Spleen (tissue), 7 donors: ENCODE measurements at regions not wholly inside any gene's neighbourhood (a gene's known extent, or its start where the extent isn't known, plus 50 kb on each side); places are given as distances from the start of the nearest gene placed in this dataset.

Source experiments
- CTCF ChIP-seq, 11 experiments: fragments of 200-600 bp in 7 of 11; fragments of 450-650 bp in 4 of 11; sonication (generic) in 4 of 11; IDR thresholded peaks in 8 of 11; conservative IDR thresholded peaks in 3 of 11; 1 replicate in 7 of 11; 2 replicates in 4 of 11; pipeline versions ENCODE4 v1.4.0 to v1.8.0; 2016 to 2021; ENCODE audit warnings: antibody characterized with exemption in 11 of 11, inconsistent platforms in 4 of 11, mild to moderate bottlenecking in 1 of 11
- POLR2A ChIP-seq, 3 donors: fragments of 450-650 bp; IDR thresholded peaks; one replicate each; pipeline ENCODE4 v1.5.1; 2017; ENCODE audit warnings: antibody characterized with exemption in 3 of 3, mild to moderate bottlenecking in 1 of 3
- POLR2AphosphoS5 ChIP-seq, 3 donors: sonication (generic); formaldehyde crosslinking; IDR thresholded peaks; one replicate each; pipeline ENCODE4 v1.5.1; 2017; ENCODE audit warnings: antibody characterized with exemption in 3 of 3
- donor health status: DM: no; HTN: no; CAD: no; lungs with moderate emphysema.
- donor health status: DM: no; HTN: no; CAD: no.
- donor health status: DM: no; HTN: no; CAD: no.

- TF ChIP-seq CTCF (IDR thresholded peaks at IDR 0.05 in 8 of 11, conservative IDR thresholded peaks at IDR 0.05 in 3 of 11) (no peak), POLR2A (IDR thresholded peaks at IDR 0.05) (no peak), POLR2AphosphoS5 (IDR thresholded peaks at IDR 0.05) (no peak)
Measured at GRCh38 chr4:52296341-52296740, 245.2 kb downstream of the SPATA18 start.
